MM.1S (cell line): ENCODE measurements at regions not wholly inside any gene's neighbourhood (a gene's known extent, or its start where the extent isn't known, plus 50 kb on each side); places are given as distances from the start of the nearest gene placed in this dataset.

Experiments
- DNase-seq: peaks from one replicate; pipeline ENCODE4 v3.0.0-alpha.2; 2015
- H2AFZ ChIP-seq: fragments of 300-600 bp; sonication (generic); 2 replicates; pipeline ENCODE4 v1.6.0; 2016; ENCODE audit warnings: antibody characterized with exemption, low read length
- H3F3A ChIP-seq: fragments of 300-600 bp; sonication (generic); 2 replicates; pipeline ENCODE4 v1.6.1; 2016; ENCODE audit warnings: mild to moderate bottlenecking, antibody characterized with exemption, low read length, moderate library complexity, mixed read lengths; ENCODE audit not compliant: insufficient read depth
- H3K27ac ChIP-seq: fragments of 300-600 bp; sonication (generic); 2 replicates; pipeline ENCODE4 v1.5.1; 2016; ENCODE audit warnings: mild to moderate bottlenecking, low read length
- H3K27me3 ChIP-seq: fragments of 300-600 bp; sonication (generic); replicated peaks from 2 replicates; pipeline ENCODE4 v1.6.0; 2016; ENCODE audit warnings: low read length; ENCODE audit not compliant: insufficient read depth
- H3K36me3 ChIP-seq: fragments of 300-600 bp; sonication (generic); replicated peaks from 2 replicates; pipeline ENCODE4 v1.6.1; 2016; ENCODE audit warnings: mild to moderate bottlenecking, low read length, mixed read lengths; ENCODE audit not compliant: insufficient read depth
- H3K4me1 ChIP-seq: fragments of 300-600 bp; sonication (generic); 2 replicates; pipeline ENCODE4 v1.6.1; 2016; ENCODE audit warnings: low read length, mixed read lengths
- H3K4me2 ChIP-seq: fragments of 300-600 bp; sonication (generic); 2 replicates; pipeline ENCODE4 v1.6.0; 2016; ENCODE audit warnings: low read depth, low read length
- H3K4me3 ChIP-seq: fragments of 300-600 bp; sonication (generic); 2 replicates; pipeline ENCODE4 v1.5.1; 2016; ENCODE audit warnings: low read length, mixed read lengths
- H3K79me2 ChIP-seq: fragments of 300-600 bp; sonication (generic); 2 replicates; pipeline ENCODE4 v1.6.1; 2016; ENCODE audit warnings: mixed run types, low read length, mixed read lengths
- H3K9ac ChIP-seq: fragments of 300-600 bp; sonication (generic); 2 replicates; pipeline ENCODE4 v1.6.1; 2016; ENCODE audit warnings: low read length, mixed read lengths
- H3K9me2 ChIP-seq: fragments of 300-600 bp; sonication (generic); replicated peaks from 2 replicates; pipeline ENCODE4 v1.6.1; 2016; ENCODE audit warnings: mild to moderate bottlenecking, low read length, mixed read lengths; ENCODE audit not compliant: insufficient read depth
- H3K9me3 ChIP-seq: fragments of 300-600 bp; sonication (generic); replicated peaks from 2 replicates; pipeline ENCODE4 v1.6.1; 2016; ENCODE audit warnings: mild to moderate bottlenecking, low read length, mixed read lengths; ENCODE audit not compliant: insufficient read depth
- H4K20me1 ChIP-seq: fragments of 300-600 bp; sonication (generic); 2 replicates; pipeline ENCODE4 v1.6.1; 2016; ENCODE audit warnings: mild to moderate bottlenecking, low read length, moderate library complexity, mixed read lengths; ENCODE audit not compliant: insufficient read depth
- EZH2 ChIP-seq: fragments of 300-600 bp; sonication (generic); optimal IDR thresholded peaks from 2 replicates; pipeline ENCODE3; 2017; ENCODE audit warnings: low read depth, mild to moderate bottlenecking, antibody characterized with exemption, low read length, mixed read lengths
- EZH2phosphoT487 ChIP-seq: fragments of 300-600 bp; sonication (generic); IDR thresholded peaks from 2 replicates; pipeline ENCODE4 v1.6.1; 2018; ENCODE audit warnings: antibody characterized with exemption, low read length
- TF ChIP-seq, protein P1 (sequence below): fragments of 300-600 bp; sonication (generic); IDR thresholded peaks from 2 replicates; pipeline ENCODE4 v1.5.1; 2016; ENCODE audit warnings: antibody characterized with exemption, low read length, mixed read lengths

DNA sequence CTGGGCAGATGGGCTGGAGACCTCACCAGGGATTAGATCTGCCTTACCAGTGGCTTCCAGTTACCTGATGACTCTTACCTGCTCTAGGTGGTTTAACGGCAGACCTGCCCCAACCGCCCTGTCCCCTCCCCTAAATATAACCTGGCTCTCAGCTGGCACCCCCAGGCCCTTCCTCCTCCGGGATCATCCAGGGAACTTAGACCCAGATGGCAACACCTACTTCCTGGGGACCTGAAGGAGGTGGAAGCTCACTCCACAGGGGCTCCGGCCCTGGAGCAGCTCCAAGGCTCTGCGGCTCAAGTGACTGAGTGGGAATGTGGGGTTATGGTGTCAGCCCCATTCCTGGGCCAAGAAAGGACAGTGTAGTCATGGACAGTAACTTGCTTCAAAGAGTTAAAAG lies 130.4 kb downstream of the OLFM1 start:
- no peaks in the 10 kb centered on the region for H3K36me3 ChIP-seq
- no peak overlapping the region for H3K9ac ChIP-seq
- H3K27ac ChIP-seq = no peak overlapping the region
- DNase-seq = no peak
- no peaks in the 10 kb centered on the region for H3K9me2 ChIP-seq
- no peak overlapping the region for H2AFZ ChIP-seq
- TF ChIP-seq, protein P1, sequence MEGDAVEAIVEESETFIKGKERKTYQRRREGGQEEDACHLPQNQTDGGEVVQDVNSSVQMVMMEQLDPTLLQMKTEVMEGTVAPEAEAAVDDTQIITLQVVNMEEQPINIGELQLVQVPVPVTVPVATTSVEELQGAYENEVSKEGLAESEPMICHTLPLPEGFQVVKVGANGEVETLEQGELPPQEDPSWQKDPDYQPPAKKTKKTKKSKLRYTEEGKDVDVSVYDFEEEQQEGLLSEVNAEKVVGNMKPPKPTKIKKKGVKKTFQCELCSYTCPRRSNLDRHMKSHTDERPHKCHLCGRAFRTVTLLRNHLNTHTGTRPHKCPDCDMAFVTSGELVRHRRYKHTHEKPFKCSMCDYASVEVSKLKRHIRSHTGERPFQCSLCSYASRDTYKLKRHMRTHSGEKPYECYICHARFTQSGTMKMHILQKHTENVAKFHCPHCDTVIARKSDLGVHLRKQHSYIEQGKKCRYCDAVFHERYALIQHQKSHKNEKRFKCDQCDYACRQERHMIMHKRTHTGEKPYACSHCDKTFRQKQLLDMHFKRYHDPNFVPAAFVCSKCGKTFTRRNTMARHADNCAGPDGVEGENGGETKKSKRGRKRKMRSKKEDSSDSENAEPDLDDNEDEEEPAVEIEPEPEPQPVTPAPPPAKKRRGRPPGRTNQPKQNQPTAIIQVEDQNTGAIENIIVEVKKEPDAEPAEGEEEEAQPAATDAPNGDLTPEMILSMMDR = no peak
- TF ChIP-seq EZH2 (no peak), EZH2phosphoT487 (no peak)
- H4K20me1 ChIP-seq = no peaks in the 10 kb centered on the region
- H3K27me3 ChIP-seq = peaks cover 100% of the 10 kb centered on the region
- no peaks in the 10 kb centered on the region for H3K4me1 ChIP-seq
- no peak overlapping the region for H3K4me2 ChIP-seq
- no peaks in the 10 kb centered on the region for H3K79me2 ChIP-seq
- H3F3A ChIP-seq = no peaks in the 10 kb centered on the region
- H3K4me3 ChIP-seq = no peak overlapping the region
- H3K9me3 ChIP-seq = no peaks in the 10 kb centered on the region

DNA sequence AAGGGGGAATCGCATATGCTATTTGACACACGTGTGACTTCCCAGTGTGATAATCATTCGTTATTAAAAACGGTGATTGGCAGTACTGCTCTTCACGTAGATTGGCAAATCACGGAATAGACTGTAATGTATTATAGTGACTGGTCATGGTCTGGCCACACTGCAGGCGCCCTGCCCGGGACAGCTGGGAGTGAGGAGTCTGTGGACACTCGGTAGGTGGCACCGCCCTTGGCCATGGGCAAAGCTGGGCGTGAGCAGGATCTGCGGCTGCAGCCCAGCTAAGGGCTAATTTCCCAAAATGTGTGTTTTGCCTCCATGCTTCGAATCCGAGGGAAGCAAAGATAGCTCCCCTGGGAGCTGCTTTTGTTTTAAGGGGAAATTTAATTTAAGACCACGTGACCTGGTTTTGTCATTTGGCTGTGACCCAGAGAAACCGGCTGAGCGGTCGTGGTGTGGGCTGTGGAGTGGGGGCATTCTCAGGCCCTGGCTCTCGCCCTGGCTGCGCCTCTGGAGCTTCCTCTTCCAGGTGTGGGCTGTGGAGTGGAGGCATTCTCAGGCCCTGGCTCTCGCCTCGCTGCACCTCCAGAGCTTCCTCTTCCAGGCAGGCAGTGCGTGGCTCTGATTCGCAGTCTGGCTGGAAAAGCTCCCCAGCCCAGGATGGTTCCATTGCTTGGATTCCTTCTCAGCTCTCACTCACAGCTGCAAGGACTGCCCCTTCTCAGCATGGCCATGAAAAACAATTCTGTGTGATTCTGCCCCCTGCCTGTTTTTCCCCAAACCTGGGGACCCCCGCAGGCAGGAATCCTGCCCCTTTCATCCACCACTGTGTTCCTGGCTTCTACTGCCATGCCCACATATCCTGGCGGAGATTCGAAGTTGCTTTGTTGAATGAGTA lies 131.1 kb downstream of the OLFM1 start:
- Histone ChIP-seq H3K4me1 (no peaks in the 10 kb centered on the region), H3K9me3 (no peaks in the 10 kb centered on the region), H3K79me2 (no peaks in the 10 kb centered on the region), H3K4me2 (no peak overlapping the region), H4K20me1 (no peaks in the 10 kb centered on the region), H3K4me3 (no peak overlapping the region), H3K9ac (no peak overlapping the region), H3K9me2 (no peaks in the 10 kb centered on the region), H3K27me3 (peaks cover 100% of the 10 kb centered on the region), H3F3A (no peaks in the 10 kb centered on the region), H3K27ac (no peak overlapping the region), H3K36me3 (no peaks in the 10 kb centered on the region), H2AFZ (no peak overlapping the region)
- TF ChIP-seq, protein P1 = no peak
- TF ChIP-seq EZH2phosphoT487 = no peak
- no peak for TF ChIP-seq EZH2
- DNase-seq = no peak

DNA sequence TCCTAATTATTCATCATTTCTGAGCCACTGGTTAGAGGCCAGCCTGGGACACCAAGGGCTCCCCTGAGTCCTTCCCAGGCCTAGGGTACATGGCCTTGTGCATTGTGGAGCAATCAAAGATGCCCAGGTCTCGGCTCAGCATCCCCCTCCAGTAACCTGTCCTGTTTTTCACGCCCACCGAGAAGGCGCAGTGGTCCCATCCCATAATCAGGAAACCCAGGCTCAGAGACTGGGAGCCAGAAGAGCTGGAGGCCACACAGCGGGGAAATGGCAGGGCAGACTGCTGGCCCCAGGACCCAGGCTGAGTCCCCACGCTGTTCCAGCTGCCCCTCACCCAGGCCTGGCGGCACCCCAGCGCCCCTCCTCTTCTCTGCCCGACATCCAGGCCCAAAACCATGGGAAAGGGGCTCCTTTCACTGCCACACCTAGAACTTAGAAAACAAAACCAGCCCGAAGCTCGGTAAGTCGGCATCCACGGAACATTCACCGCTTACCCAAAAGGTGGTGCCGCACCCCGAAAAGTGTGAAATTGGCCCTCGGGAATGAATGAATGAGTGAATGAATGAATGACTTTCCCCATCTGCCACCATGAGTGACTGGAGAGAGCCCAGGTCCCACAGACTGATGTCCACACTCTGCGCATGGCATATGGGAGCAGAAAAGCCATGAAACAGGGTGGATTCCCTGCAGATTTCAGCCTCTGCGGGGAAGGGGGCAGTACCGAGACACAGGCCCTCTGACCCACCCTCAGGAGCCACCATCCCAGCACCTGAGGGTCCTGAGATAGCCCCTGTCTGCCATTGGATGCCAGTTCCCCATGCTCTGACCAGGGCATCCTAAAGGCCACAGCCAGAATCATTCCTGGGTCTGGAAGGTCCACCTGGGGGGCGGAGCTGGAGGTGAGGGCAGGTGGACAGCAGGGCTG lies 132.5 kb downstream of the OLFM1 start:
- Histone ChIP-seq H3K27me3 (peaks cover 89% of the 10 kb centered on the region), H3F3A (no peaks in the 10 kb centered on the region), H4K20me1 (no peaks in the 10 kb centered on the region), H2AFZ (no peak overlapping the region), H3K27ac (no peak overlapping the region), H3K9ac (no peak overlapping the region), H3K9me2 (no peaks in the 10 kb centered on the region), H3K4me3 (no peak overlapping the region), H3K4me1 (no peaks in the 10 kb centered on the region), H3K36me3 (no peaks in the 10 kb centered on the region), H3K9me3 (no peaks in the 10 kb centered on the region), H3K4me2 (no peak overlapping the region), H3K79me2 (no peaks in the 10 kb centered on the region)
- DNase-seq = no peak
- TF ChIP-seq, protein P1 = no peak
- TF ChIP-seq EZH2phosphoT487 = no peak
- TF ChIP-seq EZH2 = no peak
